Uterus (tissue), 3 donors: ENCODE measurements at regions not wholly inside any gene's neighbourhood (a gene's known extent, or its start where the extent isn't known, plus 50 kb on each side); places are given as distances from the start of the nearest gene placed in this dataset.

Source experiments
- DNase-seq, 2 donors: peaks; one replicate each; pipeline ENCODE4 v3.0.0-alpha.2; 2019 to 2020
- H3K27ac ChIP-seq, 2 donors: fragments of 200-600 bp; sonication (generic); 1 replicate in 1 of 2; 2 replicates in 1 of 2; pipeline ENCODE4 v1.5.1; 2016 to 2018
- H3K27me3 ChIP-seq, 2 donors: fragments of 200-600 bp; sonication (generic); one replicate each; pipeline ENCODE4 v1.5.1; 2018 to 2019; ENCODE audit warnings: control low read depth in 1 of 2
- H3K36me3 ChIP-seq, 2 donors: fragments of 200-600 bp; sonication (generic); one replicate each; pipeline ENCODE4 v1.5.1; 2019; ENCODE audit warnings: control low read depth in 1 of 2
- H3K4me1 ChIP-seq, 2 donors: fragments of 200-600 bp; sonication (generic); one replicate each; pipeline ENCODE4 v1.5.1; 2018 to 2019; ENCODE audit warnings: control low read depth in 1 of 2
- H3K4me3 ChIP-seq, 2 donors: fragments of 200-600 bp; sonication (generic); 1 replicate in 1 of 2; 2 replicates in 1 of 2; pipeline ENCODE4 v1.5.1; 2018 to 2019; ENCODE audit warnings: mild to moderate bottlenecking in 1 of 2
- H3K9me3 ChIP-seq, 2 donors: fragments of 200-600 bp; sonication (generic); one replicate each; pipeline ENCODE4 v1.5.1; 2019; ENCODE audit warnings: control low read depth in 1 of 2
- CTCF ChIP-seq, 4 experiments: fragments of 200-600 bp in 2 of 4; fragments of 450-650 bp in 2 of 4; sonication (generic) in 2 of 4; IDR thresholded peaks; one replicate each; pipeline ENCODE4 v1.5.1; 2016 to 2019; ENCODE audit warnings: antibody characterized with exemption in 4 of 4, mild to moderate bottlenecking in 2 of 4, moderate library complexity in 1 of 4
- POLR2A ChIP-seq, 2 donors: fragments of 450-650 bp; IDR thresholded peaks; one replicate each; pipeline ENCODE4 v1.6.1; 2016; ENCODE audit warnings: antibody characterized with exemption in 2 of 2, mild to moderate bottlenecking in 1 of 2, moderate library complexity in 1 of 2
- intact Hi-C: fragments of 100-400 bp; cut with DNase I; formaldehyde crosslinking; loops from one replicate; pipeline ENCODE4 v1.15.1; 2023; ENCODE audit warnings: low total_unique reads
- donor health status: DM: yes; HTN: yes; CAD: no.

DNA sequence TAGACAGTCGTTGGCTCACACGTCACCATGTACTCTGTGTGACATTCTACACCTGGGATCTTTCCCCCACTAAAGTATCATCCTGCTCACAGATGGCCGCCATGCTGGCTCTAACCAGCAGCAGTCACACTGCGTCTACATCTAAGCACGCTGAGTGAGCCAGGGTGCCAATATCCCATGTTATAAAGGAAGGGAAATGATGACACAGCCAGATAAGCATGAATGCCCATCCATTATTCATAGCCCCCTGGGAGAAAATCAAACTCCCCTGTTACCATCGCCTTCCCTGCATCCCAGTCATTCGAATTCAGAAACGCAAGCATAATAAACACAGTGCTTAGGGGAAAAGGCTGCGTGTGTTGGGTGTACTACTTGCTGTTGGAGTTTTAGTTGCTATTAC, 698.2 kb upstream of the AUTS2 start:
- no peaks in the 10 kb centered on the region for H3K27me3 ChIP-seq
- no peak overlapping the region for H3K4me3 ChIP-seq
- no peaks in the 10 kb centered on the region for H3K9me3 ChIP-seq
- TF ChIP-seq CTCF (IDR thresholded peaks at IDR 0.05) (no peak), POLR2A (IDR thresholded peaks at IDR 0.05) (no peak)
- no peaks in the 10 kb centered on the region for H3K36me3 ChIP-seq
- intact Hi-C loops = no loop called here
- no peaks in the 10 kb centered on the region for H3K4me1 ChIP-seq
- DNase-seq = no peak
- no peak overlapping the region for H3K27ac ChIP-seq

- no peak for TF ChIP-seq CTCF (IDR thresholded peaks at IDR 0.05)
- H3K4me1 ChIP-seq = no peaks in the 10 kb centered on the region
These were observed 693.6 kb upstream of the AUTS2 start for GRCh38 chr7:68904630-68905029.

DNA sequence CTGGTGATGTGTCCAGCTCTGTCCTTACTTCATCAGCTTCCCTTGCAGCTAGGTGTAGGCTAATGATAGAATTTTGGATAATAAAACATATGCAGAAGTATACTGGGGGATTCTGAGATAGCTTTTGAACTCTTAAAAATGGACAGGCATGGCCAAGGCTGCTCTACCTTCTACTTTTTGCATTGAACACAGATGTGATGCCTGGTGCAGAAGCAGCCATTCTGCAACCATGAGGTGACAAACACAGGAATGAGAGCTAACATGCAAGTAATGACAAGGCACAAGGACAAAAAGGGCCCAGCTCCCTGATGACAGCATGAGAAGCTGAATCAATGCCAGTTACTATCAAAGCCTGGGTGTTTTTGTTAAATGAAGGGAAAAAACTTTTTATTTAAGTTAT, 686.5 kb upstream of the AUTS2 start:
- Histone ChIP-seq H3K4me1 (no peaks in the 10 kb centered on the region), H3K9me3 (no peaks in the 10 kb centered on the region), H3K4me3 (no peak overlapping the region), H3K36me3 (no peaks in the 10 kb centered on the region), H3K27ac (no peak overlapping the region), H3K27me3 (no peaks in the 10 kb centered on the region)
- TF ChIP-seq CTCF (IDR thresholded peaks at IDR 0.05) = no peak
- no peak for TF ChIP-seq POLR2A (IDR thresholded peaks at IDR 0.05)
- DNase-seq = no peak
- intact Hi-C loops = no loop called here

More at GRCh38 chr7:68904630-68905029, 693.6 kb upstream of the AUTS2 start:
- Histone ChIP-seq H3K27ac (no peak overlapping the region), H3K4me3 (no peak overlapping the region), H3K36me3 (no peaks in the 10 kb centered on the region), H3K27me3 (no peaks in the 10 kb centered on the region), H3K9me3 (no peaks in the 10 kb centered on the region)
- intact Hi-C loops = no loop called here
- DNase-seq = no peak

GRCh38 chr7:68914006-68914405, 684.3 kb upstream of the AUTS2 start:
- DNase-seq = no peak
- intact Hi-C loops = no loop called here
- Histone ChIP-seq H3K4me3 (no peak overlapping the region), H3K4me1 (no peaks in the 10 kb centered on the region), H3K27ac (no peak overlapping the region), H3K9me3 (no peaks in the 10 kb centered on the region), H3K36me3 (no peaks in the 10 kb centered on the region), H3K27me3 (no peaks in the 10 kb centered on the region)
- no peak for TF ChIP-seq CTCF (IDR thresholded peaks at IDR 0.05)
- TF ChIP-seq POLR2A (IDR thresholded peaks at IDR 0.05) = no peak

DNA sequence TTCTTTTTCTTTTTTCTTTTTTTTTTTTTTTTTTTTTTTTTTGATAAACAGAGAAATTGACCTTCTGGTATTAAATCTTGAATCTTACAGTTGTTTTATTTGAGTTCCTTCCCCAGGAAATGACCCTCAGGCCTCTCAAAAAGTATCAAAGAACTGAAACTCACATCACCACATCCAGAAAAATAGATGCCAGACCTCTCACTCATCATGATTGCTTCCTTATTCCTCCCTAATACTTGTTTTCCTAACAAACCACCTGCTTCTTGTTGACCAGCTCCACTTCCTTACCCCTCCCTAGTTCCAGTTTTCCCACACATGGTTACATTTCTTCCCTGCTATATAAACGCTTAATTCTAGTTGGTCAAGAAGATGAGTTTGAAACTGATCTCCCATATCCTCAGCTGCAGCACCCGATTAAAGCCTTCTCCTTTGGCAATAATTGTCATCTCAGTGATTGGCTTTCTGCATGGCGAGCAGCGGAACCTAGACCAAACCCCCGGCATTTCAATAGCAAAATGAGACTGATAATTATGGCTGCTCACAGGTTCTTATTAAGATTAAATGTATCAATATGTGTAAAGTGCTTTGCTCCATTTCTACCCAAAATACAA, 681.1 kb upstream of the AUTS2 start:
- H3K36me3 ChIP-seq = no peaks in the 10 kb centered on the region
- DNase-seq = no peak
- no peak overlapping the region for H3K27ac ChIP-seq
- no peaks in the 10 kb centered on the region for H3K9me3 ChIP-seq
- no peak overlapping the region for H3K4me3 ChIP-seq
- intact Hi-C loops = no loop called here
- H3K4me1 ChIP-seq = no peaks in the 10 kb centered on the region
- no peaks in the 10 kb centered on the region for H3K27me3 ChIP-seq
- TF ChIP-seq POLR2A (IDR thresholded peaks at IDR 0.05) (no peak), CTCF (IDR thresholded peaks at IDR 0.05) (no peak)
